Upper lobe of left lung (tissue), 4 donors: ENCODE measurements at regions not wholly inside any gene's neighbourhood (a gene's known extent, or its start where the extent isn't known, plus 50 kb on each side); places are given as distances from the start of the nearest gene placed in this dataset.

Source experiments
- EP300 ChIP-seq, 4 donors: sonication (generic); formaldehyde crosslinking; IDR thresholded peaks; one replicate each; pipeline ENCODE4 v1.5.1; 2017; ENCODE audit warnings: antibody characterized with exemption in 4 of 4, control low read depth in 2 of 4
- POLR2A ChIP-seq, 4 donors: fragments of 450-650 bp; IDR thresholded peaks; one replicate each; pipeline ENCODE4 v1.5.1; 2016 to 2017; ENCODE audit warnings: antibody characterized with exemption in 4 of 4, mild to moderate bottlenecking in 2 of 4
- POLR2AphosphoS5 ChIP-seq, 2 donors: sonication (generic); formaldehyde crosslinking; IDR thresholded peaks; one replicate each; pipeline ENCODE4 v1.5.1; 2017; ENCODE audit warnings: antibody characterized with exemption in 2 of 2
- TF ChIP-seq, protein P1 (sequence below), 6 experiments: fragments of 450-650 bp in 4 of 6; fragments of 200-600 bp in 2 of 6; sonication (generic) in 2 of 6; IDR thresholded peaks; one replicate each; pipeline ENCODE4 v1.5.1; 2016 to 2019; ENCODE audit warnings: antibody characterized with exemption in 6 of 6

DNA sequence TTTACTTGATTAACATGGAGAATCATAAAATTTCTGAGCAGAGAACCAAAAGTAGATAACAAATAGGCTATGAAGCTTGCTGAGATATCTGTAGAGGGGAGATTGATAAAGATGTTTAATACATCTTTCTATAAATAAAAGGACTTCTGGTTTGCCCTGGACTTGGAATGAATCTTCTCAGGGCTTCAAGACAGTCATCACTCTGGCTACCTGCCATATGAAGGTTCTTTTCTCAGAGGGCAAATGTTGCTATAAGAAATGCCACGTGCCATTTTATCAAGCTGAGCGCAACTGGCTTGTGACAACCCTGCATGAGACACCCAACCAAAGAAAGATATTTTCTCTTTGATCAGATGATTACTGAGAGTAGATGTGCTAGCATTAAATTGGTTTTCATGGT, 192.5 kb downstream of the WNT5A start:
- TF ChIP-seq, protein P1, sequence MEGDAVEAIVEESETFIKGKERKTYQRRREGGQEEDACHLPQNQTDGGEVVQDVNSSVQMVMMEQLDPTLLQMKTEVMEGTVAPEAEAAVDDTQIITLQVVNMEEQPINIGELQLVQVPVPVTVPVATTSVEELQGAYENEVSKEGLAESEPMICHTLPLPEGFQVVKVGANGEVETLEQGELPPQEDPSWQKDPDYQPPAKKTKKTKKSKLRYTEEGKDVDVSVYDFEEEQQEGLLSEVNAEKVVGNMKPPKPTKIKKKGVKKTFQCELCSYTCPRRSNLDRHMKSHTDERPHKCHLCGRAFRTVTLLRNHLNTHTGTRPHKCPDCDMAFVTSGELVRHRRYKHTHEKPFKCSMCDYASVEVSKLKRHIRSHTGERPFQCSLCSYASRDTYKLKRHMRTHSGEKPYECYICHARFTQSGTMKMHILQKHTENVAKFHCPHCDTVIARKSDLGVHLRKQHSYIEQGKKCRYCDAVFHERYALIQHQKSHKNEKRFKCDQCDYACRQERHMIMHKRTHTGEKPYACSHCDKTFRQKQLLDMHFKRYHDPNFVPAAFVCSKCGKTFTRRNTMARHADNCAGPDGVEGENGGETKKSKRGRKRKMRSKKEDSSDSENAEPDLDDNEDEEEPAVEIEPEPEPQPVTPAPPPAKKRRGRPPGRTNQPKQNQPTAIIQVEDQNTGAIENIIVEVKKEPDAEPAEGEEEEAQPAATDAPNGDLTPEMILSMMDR (IDR thresholded peaks at IDR 0.05): no peak
- TF ChIP-seq POLR2A (IDR thresholded peaks at IDR 0.05) (no peak), EP300 (IDR thresholded peaks at IDR 0.05) (no peak), POLR2AphosphoS5 (IDR thresholded peaks at IDR 0.05) (no peak)
